Thyroid gland (tissue), 4 donors: ENCODE measurements at regions not wholly inside any gene's neighbourhood (a gene's known extent, or its start where the extent isn't known, plus 50 kb on each side); places are given as distances from the start of the nearest gene placed in this dataset.

Experiments
- POLR2A ChIP-seq, 2 donors: fragments of 450-650 bp; IDR thresholded peaks; one replicate each; pipeline ENCODE4 v1.6.1; 2017; ENCODE audit warnings: antibody characterized with exemption in 2 of 2, mild to moderate bottlenecking in 2 of 2, moderate library complexity in 1 of 2
- TF ChIP-seq, protein P1 (sequence below), 6 experiments: fragments of 200-600 bp in 3 of 6; fragments of 450-650 bp in 3 of 6; sonication (generic) in 3 of 6; IDR thresholded peaks; one replicate each; pipeline ENCODE4 v1.5.1; 2016 to 2019; ENCODE audit warnings: antibody characterized with exemption in 6 of 6, mild to moderate bottlenecking in 2 of 6, inconsistent platforms in 1 of 6, moderate library complexity in 1 of 6

DNA sequence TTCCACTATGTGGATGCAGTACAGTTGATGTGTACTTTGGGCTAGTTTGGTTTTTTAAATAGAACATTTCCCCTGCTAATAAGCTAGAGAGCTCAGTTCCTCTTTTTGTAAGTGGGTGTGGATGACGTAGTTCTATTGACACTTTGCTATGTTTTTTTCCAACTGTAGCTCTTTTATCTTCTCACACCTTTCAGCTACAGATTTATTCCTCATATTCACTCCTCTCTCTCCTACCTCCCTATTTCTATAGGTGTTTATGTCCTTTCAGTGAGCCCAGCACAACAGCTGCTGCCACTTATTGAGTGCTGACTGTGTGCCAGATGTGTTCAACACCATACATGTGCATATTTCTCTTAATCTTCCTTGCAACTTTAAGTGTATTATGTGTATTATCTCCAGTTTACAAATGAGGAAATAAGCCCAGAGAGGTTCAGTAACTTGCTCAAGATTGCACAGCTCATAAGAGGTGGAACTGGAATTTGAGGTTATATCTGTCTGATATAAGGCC lies 215.7 kb downstream of the SEMA6A start:
- TF ChIP-seq, protein P1, sequence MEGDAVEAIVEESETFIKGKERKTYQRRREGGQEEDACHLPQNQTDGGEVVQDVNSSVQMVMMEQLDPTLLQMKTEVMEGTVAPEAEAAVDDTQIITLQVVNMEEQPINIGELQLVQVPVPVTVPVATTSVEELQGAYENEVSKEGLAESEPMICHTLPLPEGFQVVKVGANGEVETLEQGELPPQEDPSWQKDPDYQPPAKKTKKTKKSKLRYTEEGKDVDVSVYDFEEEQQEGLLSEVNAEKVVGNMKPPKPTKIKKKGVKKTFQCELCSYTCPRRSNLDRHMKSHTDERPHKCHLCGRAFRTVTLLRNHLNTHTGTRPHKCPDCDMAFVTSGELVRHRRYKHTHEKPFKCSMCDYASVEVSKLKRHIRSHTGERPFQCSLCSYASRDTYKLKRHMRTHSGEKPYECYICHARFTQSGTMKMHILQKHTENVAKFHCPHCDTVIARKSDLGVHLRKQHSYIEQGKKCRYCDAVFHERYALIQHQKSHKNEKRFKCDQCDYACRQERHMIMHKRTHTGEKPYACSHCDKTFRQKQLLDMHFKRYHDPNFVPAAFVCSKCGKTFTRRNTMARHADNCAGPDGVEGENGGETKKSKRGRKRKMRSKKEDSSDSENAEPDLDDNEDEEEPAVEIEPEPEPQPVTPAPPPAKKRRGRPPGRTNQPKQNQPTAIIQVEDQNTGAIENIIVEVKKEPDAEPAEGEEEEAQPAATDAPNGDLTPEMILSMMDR (IDR thresholded peaks at IDR 0.05), result no peak
- TF ChIP-seq POLR2A (IDR thresholded peaks at IDR 0.05), result no peak
